ENCODE measurements at regions not wholly inside any gene's neighbourhood (a gene's known extent, or its start where the extent isn't known, plus 50 kb on each side); places are given as distances from the start of the nearest gene placed in this dataset.

- no peak for TF ChIP-seq FOXK2 (IDR thresholded peaks at IDR 0.05)
- no peak for TF ChIP-seq FOXM1 (IDR thresholded peaks at IDR 0.05; ENCODE audit: borderline replicate concordance)
- no peak for TF ChIP-seq NFRKB (IDR thresholded peaks at IDR 0.05)
- no peak for TF ChIP-seq ELF4 (IDR thresholded peaks at IDR 0.05)
These were observed 274.9 kb upstream of the LRRC7 start for GRCh38 chr1:69292833-69293232.

Measured in HEK293T (cell line).